HK-2 (cell line): ENCODE measurements at regions not wholly inside any gene's neighbourhood (a gene's known extent, or its start where the extent isn't known, plus 50 kb on each side); places are given as distances from the start of the nearest gene placed in this dataset.

ENCODE experiments used
- DNase-seq: peaks from one replicate; pipeline ENCODE4 v3.0.0-alpha.2; 2018; ENCODE audit not compliant: unreplicated experiment

DNA sequence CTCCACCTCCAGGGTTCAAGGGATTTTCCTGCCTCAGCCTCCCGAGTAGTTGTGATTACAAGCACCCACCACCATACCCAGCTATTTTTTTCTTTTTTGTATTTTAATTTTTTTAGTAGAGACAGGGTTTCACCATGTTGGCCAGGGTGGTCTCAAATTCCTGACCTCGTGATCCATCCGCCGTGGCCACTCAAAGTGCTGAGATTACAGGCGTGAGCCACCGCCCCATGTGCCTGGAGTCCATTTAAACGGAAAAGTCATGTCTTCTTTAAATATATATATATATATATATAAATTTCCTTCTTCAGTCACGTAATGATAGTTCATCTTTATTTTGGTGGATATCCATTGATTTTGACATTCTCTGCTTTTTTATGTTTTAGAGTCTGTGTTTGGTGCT, 264.0 kb upstream of the PITX2 start:
- no peak for DNase-seq

DNA sequence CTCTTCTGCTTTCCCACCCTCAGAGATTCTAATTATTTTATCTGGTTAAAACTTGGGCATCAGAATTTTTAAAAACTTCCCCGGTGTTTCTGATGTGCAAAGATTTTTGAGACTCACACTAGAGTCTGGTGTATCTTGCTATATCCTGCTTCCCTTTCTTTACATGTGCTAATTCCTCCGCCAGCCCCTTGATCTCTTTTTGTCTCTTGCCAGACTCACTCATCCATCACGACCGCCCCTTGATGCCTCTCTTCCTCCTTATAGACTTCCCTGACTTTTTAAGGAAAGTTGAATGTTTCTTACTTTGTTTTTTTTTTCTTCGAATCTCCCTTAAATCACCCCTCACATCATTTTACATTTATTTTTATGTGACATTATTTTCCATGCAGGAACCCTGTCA, 274.9 kb upstream of the PITX2 start:
- no peak for DNase-seq

DNA sequence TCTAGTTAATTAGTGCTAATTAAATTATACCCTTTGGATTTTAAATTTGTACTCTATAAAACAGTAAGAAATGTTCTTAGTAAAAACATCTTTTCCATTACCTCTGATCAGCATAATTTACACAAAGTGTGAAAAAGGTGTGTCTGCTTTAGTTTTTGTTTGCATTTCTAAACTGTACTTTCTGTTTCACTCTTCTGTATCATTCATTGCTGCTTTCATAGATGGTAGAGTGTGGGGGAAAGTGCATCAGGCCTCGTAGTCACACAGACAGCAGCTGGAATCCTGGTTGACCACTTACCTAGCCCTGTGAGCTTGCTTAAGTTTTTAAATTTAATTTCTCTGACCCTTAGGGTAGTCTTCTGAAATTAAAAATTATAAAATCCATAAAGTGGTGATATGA, 275.4 kb upstream of the PITX2 start:
- no peak for DNase-seq

DNA sequence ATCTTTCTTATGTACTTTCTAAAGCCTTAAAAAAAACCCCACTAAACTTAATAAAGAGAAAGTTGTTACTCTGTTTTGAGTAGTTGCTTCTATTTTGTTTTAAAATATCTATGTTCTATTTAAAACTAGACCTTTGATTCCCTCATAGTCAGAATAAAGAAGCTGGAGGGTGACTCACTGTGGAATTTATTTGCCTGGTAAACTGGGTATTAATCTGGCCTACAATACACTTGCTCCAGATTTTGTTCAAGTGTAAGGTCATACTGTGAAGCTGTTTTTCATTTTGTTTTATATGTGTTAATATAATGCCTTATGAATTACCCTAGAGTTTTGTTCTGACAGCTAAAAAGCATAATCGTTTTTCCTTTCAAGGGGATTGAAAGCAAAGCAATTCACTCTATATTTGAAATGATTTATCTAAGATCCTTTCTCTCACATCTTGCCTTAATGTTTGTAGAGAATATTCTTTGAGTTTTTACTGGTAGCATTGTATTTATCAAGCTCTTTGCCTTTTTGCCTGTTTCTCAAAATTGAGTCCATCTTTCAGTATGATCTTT, 277.4 kb upstream of the PITX2 start:
- DNase-seq: no peak

DNA sequence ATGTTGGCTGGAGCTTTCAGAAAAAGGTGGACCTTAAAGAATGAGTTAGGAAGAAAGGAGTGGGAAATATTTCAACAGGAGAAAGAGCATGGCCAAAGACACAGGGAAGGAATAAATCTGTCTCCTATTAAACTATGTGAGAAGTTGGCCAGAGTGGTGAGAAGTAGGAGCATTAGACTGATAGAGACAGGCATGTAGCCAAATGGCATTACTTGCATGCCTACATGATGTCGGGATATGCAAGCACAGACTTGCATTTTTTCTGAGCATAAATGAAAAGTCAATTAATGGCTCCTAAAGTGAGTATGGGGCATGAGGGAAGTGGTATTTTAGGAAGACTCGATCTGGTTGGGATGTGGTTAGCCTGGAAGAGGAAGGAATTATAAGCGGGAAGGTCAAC, 279.6 kb upstream of the PITX2 start:
- DNase-seq: no peak

DNA sequence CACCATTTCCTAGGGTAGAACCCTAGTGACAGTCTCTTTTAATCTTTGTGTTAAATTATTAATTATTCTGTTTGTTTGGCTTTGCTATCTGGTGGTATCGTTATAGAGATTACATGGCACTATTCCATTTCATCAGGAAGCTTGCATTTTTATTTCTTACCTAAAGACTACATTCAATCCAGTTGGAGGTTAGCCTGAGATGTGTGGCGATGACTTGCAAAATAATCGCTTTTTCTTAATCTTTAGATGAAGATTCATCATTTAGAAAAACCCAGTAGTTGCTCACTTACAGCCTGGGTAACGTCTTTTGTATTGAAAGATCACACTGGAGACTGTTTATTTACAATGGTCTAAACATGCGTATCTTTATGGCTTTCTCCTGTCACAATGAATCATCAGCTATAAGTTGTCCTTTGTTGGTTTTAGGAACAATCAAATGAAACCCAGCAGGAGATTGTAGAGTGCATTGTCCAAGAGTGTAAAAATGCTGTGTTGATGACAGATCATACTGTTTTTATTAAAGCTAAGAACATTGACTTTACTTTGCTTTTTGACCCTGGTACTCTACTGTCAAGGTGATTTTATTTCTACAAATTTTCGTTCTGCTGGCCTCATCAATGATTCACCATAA, 281.7 kb upstream of the PITX2 start:
- no peak for DNase-seq

DNA sequence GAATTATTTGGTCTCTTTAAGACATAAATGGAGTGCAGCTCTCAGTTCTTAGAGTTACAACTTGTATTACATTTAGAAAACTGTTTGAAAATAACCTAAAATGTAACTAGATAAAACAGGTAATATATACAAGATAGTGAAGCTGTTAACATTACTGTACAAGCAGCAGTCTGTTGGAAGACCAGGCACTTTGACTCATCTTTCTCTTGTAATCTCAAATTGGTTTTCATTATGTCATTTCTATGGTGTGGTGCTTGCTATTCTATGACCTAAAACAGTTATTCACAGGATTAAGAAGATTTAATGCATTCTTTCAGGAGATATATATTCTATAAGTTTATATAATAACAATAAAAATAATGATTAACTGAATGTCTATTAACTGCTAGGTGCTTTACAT, 282.5 kb upstream of the PITX2 start:
- no peak for DNase-seq

DNA sequence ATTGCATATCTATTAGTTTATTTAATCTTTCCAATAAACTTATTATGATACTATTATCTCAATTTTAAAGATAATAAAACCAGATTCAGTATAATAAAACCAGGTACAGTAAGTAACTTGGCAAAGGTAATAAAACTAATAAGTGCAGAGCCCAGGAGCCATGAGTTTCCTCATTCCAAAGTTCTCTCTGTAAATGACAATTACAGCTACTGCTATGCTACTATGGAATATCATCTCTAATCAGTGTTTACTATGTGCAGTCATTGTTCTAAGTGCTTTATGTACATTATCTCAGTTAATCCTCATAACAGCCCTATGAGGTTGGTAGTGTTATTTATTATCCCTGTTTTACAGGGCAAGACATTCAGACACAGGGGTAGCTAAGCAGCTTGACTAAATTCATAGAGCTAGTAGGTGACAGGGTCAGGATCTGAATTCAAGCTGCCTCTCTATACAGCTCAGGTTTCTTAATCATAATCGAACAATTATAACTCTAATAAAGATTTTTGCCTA, 285.0 kb upstream of the PITX2 start:
- no peak for DNase-seq

DNA sequence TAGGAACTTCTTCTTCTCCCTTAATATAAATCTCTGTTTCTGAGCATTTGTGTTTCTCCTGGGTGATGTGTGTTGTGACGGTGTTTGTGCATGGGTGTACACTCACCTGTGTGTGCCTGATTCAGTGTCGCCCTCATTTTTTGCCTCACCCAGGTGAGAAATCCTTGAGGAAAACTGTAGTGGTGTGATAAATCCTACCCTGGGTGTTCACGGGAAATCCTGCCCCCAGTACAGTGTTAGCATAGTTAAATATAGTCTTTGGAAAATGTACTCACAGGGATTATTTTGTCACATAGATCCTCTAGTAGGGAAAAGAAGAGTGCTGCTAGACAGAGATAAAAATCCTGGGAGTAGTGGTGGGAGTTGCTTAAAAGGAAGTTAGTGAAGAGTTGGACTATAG, 291.9 kb upstream of the PITX2 start:
- no peak for DNase-seq

DNA sequence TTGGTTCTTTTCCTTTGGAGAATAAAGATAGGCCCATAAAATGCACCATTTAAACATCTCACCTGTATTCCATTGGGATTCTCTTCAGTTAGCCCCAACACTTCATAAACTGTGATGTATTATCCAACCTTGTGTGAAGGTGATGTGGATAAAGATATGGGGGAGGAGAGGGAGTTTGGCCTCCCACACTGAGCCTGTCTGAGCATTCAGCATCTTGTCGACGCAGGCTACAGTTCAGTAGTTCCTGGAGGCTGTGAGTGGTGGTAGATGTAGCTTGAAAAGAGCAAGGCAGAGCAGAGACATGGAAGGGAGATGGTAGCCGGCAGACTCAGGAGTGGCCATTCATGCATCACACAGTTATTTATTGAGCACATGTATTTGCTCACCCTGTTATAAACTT, 292.4 kb upstream of the PITX2 start:
- DNase-seq: no peak

DNA sequence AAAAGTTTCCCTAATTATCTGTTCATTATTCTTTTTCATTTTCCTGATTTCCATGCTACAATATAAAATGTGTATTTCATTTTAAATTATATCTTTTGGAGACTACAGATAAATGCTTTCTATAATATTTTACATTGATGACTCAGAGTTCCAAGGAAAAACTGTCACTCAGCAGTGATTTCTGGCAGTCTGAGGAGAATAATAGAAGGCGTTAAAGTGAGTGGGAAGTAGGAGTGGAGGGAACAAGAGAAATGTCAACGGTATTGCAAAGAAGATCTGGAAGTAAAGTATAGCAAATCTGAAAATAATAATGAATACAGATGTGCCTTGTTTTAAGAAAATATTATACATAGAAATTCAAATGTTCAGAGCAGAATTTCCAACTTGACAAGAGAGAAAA, 293.6 kb upstream of the PITX2 start:
- DNase-seq: no peak

DNA sequence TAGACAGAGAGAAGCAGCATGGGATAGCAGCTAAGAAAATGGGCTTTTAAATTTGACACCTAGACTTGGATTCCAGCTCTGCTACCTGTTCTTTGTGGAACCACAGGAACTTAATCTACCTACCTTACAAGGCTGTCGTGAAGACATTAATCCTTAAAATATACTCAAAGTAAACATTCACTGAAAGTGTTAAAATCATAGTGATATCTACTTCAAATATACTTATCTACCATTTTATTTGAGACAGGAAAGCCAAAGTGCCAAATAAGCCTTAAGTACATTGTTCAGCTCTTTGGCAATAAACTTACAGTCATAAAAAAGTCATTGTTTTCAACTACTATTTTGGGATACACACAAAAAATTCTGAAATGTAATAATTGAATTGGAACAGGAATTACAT, 295.0 kb upstream of the PITX2 start:
- DNase-seq: no peak

DNA sequence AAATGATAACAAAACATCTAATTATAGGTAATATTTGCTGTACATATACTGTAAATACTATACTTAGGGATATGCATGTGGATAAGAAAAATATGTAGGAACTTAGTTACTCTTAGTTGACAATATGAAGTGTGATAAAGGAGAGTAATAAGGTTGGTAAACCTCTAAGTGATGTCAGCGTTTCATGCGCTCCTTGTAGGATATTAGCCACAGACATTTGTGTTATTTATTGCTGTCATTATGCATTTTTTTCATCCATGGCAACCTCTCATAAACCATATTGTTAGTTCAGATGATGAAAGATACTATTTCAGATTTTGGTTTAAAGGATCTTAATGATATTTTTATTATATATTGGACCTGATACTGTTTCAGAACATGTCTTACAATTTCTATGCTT, 298.1 kb upstream of the PITX2 start:
- no peak for DNase-seq

DNA sequence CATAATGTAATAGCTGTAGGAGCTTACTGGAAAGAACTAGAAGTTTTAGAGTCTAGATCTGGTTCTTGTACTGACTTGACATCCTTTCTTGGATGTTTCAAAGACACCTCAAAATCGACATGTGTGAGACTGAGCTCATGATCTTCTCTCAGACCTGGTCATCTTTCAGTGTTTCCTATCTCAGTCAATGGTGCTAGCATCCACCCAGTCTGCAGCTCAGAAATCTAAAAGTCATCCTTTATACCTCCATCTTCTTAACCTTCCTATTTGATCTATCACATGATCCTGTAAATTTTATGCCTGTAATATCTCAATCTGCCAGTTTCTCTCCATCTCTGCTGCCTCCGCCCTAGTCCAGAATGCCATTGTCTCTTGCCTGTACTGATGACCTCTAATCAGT, 301.9 kb upstream of the PITX2 start:
- DNase-seq: no peak

DNA sequence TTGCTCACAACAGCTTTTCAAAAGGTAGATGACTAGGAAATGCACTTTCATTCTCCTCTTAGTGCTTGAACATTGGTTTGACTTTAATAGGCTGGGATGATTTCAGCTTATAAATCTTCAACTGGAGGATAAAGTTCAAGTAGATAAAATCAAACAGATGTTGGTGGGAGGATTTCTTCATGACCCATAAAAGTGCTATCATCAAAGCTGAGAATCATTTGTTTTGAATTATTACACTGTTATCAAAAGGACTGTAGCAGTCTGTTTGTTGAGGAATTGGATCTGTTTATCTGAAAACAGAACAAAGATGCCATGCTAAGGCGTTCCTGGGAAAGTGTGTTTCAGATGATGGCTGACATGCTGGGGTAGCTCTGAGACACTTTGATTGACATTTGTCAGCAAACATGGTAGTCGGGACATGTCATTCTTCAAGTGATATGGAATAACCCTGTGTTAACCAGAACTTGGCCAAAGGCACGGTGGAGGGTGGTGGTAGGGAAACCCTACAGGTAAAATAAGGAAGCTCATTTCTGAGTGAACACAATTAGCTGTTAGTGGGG, 304.0 kb upstream of the PITX2 start:
- no peak for DNase-seq

DNA sequence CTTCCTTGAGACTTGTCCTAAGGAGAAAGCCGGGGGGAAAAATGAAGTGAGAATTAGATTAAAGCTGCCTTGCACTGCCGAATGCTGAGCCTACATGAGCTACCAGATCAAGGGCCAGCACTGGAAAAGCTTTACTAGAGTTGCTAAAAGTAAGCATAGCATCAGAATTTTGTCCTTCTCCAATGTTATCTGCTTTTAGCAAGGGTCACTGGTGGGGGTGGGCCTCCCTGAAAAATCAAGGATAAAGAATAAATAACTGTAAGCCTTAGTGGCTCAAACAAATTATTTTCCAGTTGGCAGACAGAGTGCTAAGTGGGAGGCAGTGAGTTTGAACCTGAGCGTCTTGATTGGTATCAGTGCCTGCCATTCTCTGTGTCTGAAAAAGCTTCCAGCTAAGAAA, 310.5 kb upstream of the PITX2 start:
- no peak for DNase-seq

DNA sequence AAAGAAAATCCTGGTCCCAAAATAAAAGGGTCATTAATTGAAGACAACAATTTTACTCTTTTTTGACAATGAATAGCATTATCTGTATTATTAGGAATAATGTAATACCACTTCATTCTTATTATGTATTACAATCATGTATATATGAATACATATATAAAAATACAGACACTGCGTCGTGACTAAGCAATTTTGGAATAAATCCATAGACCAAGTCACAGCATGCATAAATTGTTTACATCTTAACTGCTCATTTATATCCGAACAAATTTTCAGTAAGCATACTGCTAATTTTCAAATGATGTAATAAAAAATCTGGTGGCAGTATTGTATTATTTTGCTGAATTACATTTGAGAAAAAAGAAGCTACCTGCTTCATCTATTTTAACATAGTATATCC, 321.6 kb upstream of the PITX2 start:
- no peak for DNase-seq

DNA sequence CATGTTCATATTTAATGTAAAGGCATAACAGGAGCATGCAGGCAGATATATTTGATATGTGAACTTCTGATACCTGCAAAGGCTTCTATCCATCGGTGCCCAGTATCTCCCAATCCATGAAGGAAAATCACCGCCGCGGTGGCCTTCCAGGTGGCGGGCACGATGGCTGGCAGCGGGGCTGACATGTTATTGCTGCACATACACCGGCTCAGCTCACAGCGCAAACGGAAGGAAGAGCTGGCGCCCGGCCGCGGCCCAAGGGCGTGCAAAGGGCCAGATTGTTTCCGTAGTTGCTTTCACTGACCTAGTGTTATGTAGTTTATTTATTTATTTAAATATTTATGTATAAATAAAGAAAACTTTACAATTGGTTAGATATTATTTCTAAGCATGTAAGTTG, 322.7 kb upstream of the PITX2 start:
- DNase-seq: no peak

DNA sequence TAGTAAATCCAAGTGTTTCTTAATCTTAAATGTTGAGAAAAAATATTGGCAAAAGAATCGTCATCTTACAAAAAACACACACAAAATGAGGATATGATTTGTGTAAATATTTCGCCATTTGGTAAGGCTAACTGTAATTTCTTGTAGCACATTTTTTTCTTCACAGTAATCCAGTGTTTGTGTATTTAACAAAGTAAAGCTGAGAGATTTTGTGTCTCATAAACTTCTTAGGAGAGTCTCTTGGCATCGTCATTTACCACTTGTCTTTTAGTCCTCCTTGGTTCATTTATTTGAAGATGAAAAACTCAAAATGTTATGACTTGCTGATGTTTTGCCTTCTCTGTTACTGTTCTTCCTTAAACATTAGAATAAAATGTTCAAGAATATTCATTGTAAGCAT, 326.7 kb upstream of the PITX2 start:
- no peak for DNase-seq

DNA sequence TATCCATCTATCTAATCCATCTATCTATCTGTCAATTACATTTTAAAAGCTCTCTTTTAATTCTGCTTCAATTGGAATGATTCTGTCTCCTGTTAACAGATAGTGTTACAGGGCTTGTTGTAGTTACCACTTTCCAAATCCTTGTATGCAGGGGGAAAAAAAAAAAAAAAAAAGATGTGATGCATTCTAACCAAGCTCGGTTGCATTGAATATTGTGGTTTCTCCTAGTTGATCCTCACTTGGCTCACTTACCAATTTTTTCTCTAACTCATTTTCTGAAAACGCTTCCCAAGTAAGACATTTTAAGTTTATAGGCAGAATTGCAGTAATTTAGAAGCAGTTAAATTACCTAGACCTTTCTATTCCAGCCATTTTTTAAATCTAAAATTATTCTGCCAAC, 327.9 kb upstream of the PITX2 start:
- DNase-seq: no peak

DNA sequence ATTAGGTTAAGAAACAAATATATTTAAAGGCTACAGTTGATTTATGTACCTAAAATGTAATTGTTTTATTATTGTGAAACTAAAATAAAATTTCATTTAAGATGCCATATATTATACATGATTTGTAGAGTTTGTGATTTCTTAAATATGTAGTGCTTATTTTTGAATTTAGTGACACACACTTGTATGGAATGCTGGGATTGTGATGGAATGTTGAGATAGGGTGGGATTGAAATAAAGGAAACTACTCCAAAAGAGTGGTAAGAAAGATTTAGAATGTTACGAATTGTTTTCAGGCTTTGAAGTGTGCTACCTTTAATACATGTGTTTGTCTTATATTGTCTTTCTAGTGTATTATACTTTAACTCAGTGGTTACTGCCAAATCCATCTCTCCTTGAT, 330.3 kb upstream of the PITX2 start:
- DNase-seq: no peak

DNA sequence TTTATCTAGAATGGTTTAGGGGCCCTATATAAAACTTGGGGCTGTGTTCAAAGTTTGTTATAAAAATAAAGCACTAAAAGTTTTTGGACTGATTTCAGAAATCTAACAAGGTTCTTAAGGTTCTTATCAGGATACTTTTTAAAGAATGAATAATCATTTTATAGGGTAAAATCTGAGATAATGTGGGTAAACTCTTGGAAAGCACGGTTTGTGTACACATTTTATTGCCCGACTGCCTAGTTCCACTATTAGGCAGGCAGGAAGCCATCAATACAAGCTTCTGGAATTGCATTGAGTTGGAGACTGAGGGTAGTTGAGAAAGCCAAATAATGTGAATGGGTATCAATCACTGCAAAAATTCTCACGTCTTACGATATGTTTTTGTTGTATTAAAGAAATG, 331.0 kb upstream of the PITX2 start:
- no peak for DNase-seq

DNA sequence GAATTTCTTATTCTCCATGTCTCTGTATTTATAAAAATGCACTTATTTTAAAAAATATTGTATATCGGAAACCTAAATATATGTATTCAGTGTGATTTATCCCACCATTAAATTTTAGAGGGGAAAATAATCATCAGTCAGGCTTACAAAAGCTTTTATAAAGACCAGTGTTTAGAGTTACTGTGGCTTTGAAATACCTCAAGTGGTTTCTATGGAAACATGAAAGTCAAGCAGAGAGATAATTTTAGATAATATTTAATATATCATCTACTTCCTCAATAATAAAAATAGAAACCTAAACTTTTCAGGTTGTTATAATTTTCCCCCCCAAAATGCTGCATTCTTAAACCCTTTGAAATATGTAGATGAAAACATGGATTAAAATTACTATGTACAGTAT, 332.9 kb upstream of the PITX2 start:
- DNase-seq: no peak
